ENCODE measurements at regions not wholly inside any gene's neighbourhood (a gene's known extent, or its start where the extent isn't known, plus 50 kb on each side); places are given as distances from the start of the nearest gene placed in this dataset.
"Not testable (repeated sequence)": the region's sequence is repeated elsewhere in the genome, so short reads cannot be mapped to it uniquely, and the experiment has no call there.

GRCh38 chr16:29578898-29579297 lies 72.7 kb upstream of the NPIPB12 start:
- DNase-seq (ENCODE audit: low read depth, low spot score) = not testable (repeated sequence)

GRCh38 chr16:29581764-29582163 lies 75.6 kb upstream of the NPIPB12 start:
- DNase-seq (ENCODE audit: low read depth, low spot score) = not testable (repeated sequence)

DNA sequence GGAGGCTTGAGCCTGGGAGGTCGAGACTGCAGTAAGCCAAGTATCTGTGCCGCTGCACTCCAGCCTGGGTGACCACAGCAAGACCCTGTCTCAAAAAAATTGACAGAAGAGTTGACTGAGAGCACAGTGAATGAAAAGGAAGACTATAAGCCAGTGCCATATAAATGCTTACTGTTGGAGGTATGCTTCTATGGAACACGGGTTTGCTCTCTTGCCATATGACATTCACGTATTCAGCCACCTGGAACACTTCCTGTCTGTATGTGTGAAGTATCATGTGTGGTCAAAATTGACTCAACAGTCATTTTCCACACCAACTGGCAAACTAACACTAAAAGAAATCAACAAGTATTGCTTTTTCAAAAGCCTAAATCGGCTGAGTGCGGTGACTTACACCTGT lies 71.1 kb upstream of the SPN start:
- DNase-seq (ENCODE audit: low read depth, low spot score) = not testable (repeated sequence)

DNA sequence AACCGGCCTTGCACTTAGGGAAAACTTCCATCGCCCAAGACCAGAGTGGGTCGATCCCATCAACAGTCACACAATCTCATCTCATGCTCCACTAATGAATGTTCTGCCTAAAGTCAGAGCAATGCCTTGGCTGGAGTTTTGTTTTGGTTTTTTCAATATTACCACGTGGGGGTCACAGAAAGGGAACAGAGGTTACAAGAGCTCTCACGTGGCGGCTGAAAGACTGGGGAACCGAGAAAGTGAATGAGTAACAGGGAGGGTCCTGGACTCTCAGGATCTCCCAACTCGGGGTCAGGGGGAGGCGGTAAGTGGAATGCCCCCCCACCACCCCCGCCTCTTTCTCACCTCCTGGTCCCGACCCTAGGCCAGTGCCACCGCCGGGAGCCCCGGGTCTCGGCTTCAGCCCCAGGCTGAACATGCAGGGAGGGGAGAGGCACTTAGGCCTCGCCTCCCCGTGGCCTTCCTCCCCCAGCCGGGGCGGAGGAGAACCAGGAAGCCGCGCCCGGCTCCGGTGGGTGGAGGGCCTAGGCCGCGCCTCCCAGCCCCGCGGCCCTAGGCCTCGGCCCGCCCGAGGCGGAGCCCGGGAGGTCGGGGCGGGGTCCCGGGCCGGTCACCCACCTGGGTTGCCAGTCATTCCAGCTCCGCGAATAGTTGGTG lies 68.7 kb upstream of the SPN start:
- not testable (repeated sequence) for DNase-seq (ENCODE audit: low read depth, low spot score)

DNA sequence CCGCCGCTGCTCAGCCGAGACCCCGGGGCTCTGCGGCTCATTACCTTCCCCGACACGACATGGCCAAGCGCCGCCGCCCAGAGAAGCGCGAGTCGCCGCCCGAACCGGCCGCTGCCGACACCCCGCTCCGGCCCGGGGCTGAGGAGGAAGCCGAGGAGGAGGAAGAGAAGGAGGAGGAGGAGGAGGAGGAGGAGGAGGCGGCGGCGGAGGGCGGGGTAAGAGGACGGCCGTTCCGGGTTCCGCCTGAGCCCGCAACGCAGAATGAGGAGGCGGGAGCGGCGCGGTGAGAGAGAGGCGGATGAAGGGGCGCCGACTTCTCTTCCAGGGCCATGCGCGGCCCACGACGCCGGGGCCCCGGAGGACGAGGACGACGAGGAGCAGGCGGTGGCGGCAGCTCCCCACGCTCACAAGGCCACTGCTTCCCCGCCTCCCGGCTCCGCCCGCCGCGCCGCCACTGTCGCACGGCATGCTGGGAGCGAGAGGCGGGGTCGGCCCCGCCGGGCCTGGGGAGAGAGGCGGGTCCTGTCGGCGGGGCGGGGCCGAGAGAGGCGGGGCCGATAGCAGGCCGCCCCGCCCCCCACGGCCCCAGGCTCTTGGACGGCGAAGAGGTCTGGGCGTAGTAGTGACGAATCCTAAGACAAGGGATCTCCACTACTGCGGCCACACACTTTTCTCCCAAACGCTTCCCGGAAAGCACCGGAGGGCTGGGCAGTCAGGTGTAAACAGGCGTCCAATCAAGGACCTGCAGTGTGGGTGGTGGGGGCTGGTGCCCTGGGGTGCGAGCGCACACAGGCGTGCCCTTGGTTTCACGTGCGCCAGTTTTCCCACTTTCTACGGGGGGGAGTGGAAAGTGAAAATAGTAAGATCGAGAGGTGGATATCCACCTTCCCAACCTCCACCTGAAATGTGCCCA lies 67.9 kb upstream of the SPN start:
- DNase-seq (ENCODE audit: low read depth, low spot score) = peak; percentile 65

DNA sequence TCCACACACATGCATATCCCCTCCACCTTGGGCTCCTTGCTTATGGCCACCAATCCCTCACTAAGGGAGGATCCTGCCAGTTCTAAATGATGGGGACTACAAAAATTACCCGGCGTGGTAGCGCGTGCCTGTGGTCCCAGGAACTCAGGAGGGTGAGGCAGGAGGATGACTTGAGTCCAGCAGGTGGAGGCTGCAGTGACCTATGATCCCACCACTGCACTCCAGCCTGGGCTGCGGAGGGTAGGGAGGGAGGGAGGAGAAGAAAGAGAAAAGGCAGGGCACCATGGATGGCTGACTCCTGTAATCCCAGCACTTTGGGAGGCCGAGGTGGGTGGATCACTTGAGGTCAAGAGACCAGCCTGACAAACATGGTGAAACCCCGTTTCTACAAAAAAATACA lies 66.0 kb upstream of the SPN start:
- not testable (repeated sequence) for DNase-seq (ENCODE audit: low read depth, low spot score)

GRCh38 chr16:29600111-29601000 lies 62.7 kb upstream of the SPN start:
- not testable (repeated sequence) for DNase-seq (ENCODE audit: low read depth, low spot score)

GRCh38 chr16:29602247-29602625 lies 60.8 kb upstream of the SPN start:
- DNase-seq (ENCODE audit: low read depth, low spot score) = not testable (repeated sequence)

GRCh38 chr16:29602683-29603088 lies 60.4 kb upstream of the SPN start:
- DNase-seq (ENCODE audit: low read depth, low spot score) = not testable (repeated sequence)

DNA sequence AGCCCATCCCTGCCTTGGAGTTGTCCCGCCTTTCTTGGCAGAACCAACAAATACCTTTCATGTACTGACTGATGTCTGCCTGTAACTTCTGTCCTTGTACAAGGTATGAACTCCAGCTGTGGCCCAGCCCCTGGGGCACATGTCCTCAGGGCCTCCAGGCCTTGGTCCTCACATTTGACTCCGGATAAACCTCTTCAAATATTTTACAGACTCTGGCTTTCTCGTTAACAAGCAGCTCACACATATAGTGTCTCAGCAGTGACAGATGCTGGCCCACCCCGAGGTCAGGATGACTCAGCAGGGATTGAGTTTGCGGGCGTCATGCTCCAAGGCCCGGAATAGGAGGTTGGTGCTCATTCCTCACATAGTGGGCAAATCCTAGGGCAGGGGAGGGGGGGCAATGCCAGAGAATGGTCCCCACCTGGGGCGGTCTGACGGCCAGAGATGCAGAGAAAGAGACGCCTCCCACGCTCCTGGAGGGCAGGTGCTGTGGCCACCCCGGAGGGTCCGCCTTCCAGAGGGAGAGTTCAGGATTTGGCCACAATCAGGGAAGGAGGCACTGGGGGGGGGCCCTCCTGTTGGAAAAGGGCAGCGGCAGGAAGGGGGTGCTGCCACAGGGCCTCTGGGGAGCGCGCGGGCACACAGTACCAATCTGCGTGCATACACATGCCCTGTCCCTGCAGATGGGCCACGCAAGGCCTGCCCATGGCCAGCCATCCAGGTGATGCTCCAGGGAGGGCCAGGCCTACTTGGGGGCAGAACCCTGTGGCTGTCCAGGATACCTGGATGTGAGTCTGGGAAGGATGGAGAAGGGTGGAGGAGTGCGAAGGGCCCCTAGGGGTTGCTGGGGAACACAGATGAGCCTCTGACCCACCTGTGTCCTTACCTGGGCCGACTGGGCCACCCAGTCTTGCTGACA lies 58.2 kb upstream of the SPN start:
- not testable (repeated sequence) for DNase-seq (ENCODE audit: low read depth, low spot score)

DNA sequence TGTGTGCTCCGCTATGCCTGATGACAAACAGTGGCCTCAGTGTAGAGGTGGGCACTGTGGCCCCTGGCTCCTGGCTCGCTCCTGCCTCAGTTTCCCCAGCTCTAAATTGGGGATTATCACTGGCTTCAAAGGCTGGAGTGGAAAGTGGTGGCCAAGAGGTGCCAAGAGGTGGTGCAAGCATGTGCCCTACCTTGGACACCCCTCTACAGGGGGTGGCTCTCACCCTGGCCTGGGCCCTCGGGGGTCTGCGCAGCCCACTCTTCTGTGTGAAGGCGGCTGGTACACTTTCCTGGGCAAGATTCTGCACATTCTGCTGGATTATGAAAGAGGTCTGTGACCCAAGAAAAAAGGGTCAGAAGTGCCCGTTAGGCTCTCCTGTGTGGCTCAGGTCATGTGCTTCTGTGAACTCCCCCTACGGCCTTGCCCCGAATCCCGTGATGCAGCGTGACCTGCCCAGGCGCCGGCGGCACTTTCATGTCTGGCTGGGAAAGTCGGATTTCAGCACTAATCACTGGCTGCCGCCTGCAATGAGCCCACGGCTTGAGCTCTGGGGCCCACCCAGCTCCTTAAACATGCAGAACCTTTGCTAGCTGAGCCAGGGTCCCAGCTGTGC lies 57.3 kb upstream of the SPN start:
- DNase-seq (ENCODE audit: low read depth, low spot score) = not testable (repeated sequence)

DNA sequence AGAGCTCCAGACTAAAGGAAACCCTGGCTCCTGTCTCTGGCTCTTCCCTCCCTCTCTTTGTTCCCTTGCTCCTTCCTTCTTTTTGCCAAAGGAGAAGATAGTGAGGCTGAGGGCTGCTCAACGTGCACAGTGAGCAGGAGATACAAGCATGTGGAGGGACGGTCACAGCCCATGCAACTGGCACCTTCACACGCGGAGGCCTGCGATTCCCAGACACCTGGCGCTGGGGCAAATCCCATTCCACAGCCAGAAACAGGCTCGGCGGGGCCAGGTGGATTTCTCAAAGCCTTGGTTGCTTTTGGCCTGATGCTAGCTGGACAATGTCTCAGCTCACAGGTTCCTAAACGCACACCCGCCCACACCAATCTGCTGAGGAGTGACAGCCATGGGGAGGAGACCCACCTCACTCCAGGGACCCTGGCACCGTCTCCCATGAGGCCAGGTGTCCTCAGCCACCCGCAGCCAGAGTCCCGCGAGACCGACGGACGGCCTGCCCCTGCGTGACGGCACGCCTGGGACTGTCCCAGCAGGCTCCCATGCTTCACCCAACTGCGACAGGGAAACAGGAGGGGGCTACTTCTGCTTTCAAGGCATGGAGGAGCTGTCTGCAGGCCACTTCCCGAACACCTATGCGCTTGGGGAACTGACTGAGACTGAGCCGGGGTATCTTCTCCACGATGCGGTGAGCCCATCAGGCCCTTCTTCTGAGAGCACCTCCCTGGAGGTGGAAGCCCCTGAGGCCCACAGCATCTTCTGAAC lies 56.2 kb upstream of the SPN start:
- DNase-seq (ENCODE audit: low read depth, low spot score) = not testable (repeated sequence)

DNA sequence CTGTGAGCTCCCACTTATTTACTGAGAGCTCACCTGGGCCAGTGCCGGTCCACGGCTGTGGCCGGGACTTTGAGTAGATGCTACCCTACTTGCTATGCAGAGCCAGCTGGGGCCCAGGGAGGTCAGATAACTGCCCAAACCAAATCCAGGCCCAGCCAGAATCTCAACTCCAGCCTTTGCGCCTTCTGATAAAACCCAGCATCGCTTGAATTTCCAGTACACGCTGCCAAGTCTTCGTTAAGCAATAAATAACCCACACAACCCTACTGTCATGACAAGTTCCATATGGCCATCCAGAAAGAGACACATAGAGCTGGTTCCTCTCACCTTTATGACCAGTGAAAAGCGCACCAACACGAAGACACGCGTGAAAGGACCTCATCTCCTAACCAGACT lies 55.6 kb upstream of the SPN start:
- DNase-seq (ENCODE audit: low read depth, low spot score) = not testable (repeated sequence)

- not testable (repeated sequence) for DNase-seq (ENCODE audit: low read depth, low spot score)
Measured at GRCh38 chr16:29612381-29613306, 50.4 kb upstream of the SPN start.
